ENCODE measurements at regions not wholly inside any gene's neighbourhood (a gene's known extent, or its start where the extent isn't known, plus 50 kb on each side); places are given as distances from the start of the nearest gene placed in this dataset.

- TF ChIP-seq CTCF (conservative IDR thresholded peaks at IDR 0.05 in 1 of 2, IDR thresholded peaks at IDR 0.05 in 1 of 2; ENCODE audit: extremely low read depth in 1 of 2, insufficient read depth in 1 of 2, low read depth in 1 of 2, low read length in 2 of 2) (no peak), EZH2 (IDR thresholded peaks at IDR 0.05; ENCODE audit: borderline replicate concordance, low read length) (no peak)
Observed at GRCh38 chr11:57082125-57082524, 93.4 kb downstream of the OR5AK2 start.

Measured in mammary epithelial cell (primary cell).